Nephron progenitor cell (in vitro differentiated cells): ENCODE measurements at regions not wholly inside any gene's neighbourhood (a gene's known extent, or its start where the extent isn't known, plus 50 kb on each side); places are given as distances from the start of the nearest gene placed in this dataset.
A peak's percentile ranks its signal among the peaks of the same experiment; 100 is the strongest.

Experiments used
- DNase-seq: peaks from one replicate; pipeline ENCODE4 v3.0.0; 2021
- H3K27ac Mint-ChIP-seq: 2 replicates; pipeline ENCODE4 v1.8.0; 2021; ENCODE audit warnings: mild to moderate bottlenecking, moderate library complexity, mixed read lengths
- H3K27me3 Mint-ChIP-seq: 2 replicates; pipeline ENCODE4 v1.8.0; 2021; ENCODE audit warnings: mild to moderate bottlenecking, low read depth, mixed read lengths; ENCODE audit not compliant: poor library complexity
- H3K36me3 Mint-ChIP-seq: 2 replicates; pipeline ENCODE4 v1.8.0; 2021; ENCODE audit warnings: low read depth, mixed read lengths
- H3K4me1 Mint-ChIP-seq: 2 replicates; pipeline ENCODE4 v1.8.0; 2021; ENCODE audit warnings: mixed read lengths
- H3K4me3 Mint-ChIP-seq: 2 replicates; pipeline ENCODE4 v1.8.0; 2021; ENCODE audit warnings: mild to moderate bottlenecking, moderate library complexity, mixed read lengths
- H3K9me3 Mint-ChIP-seq: 2 replicates; pipeline ENCODE4 v1.8.0; 2021; ENCODE audit warnings: mild to moderate bottlenecking, moderate library complexity, mixed read lengths
- CTCF ChIP-seq: fragments of 200-600 bp; sonication (generic); IDR thresholded peaks from 2 replicates; pipeline ENCODE4 v1.5.0; 2021; ENCODE audit warnings: antibody characterized with exemption

- peaks cover 21% of the 10 kb centered on the region for H3K36me3 Mint-ChIP-seq
- H3K27me3 Mint-ChIP-seq, result peaks cover 13% of the 10 kb centered on the region
- TF ChIP-seq CTCF, result no peak
- H3K4me3 Mint-ChIP-seq, result peak overlapping the region; percentile 83
- no peaks in the 10 kb centered on the region for H3K9me3 Mint-ChIP-seq
- H3K4me1 Mint-ChIP-seq, result peaks cover 27% of the 10 kb centered on the region
- peak overlapping the region; percentile 78 for H3K27ac Mint-ChIP-seq
- no peak for DNase-seq
Observed at GRCh38 chr7:26102176-26102575, 49.8 kb upstream of the NFE2L3 start.
